Colonic mucosa (tissue), 4 donors: ENCODE measurements at regions not wholly inside any gene's neighbourhood (a gene's known extent, or its start where the extent isn't known, plus 50 kb on each side); places are given as distances from the start of the nearest gene placed in this dataset.

Experiments
- DNase-seq: peaks from one replicate; pipeline ENCODE4 v3.0.0-alpha.2; 2020
- H3K27ac ChIP-seq: fragments of 200-600 bp; one replicate; pipeline ENCODE4 v1.8.0; 2021
- H3K27me3 ChIP-seq: fragments of 200-600 bp; one replicate; pipeline ENCODE4 v1.8.0; 2021
- H3K36me3 ChIP-seq: fragments of 200-600 bp; one replicate; pipeline ENCODE4 v1.8.0; 2021
- H3K4me1 ChIP-seq: fragments of 200-600 bp; one replicate; pipeline ENCODE4 v1.8.0; 2021; ENCODE audit warnings: mild to moderate bottlenecking
- H3K4me3 ChIP-seq: fragments of 200-600 bp; one replicate; pipeline ENCODE4 v1.8.0; 2021
- H3K9ac ChIP-seq, 2 donors: one replicate each; pipeline ENCODE4 v1.7.0; 2013; ENCODE audit warnings: control low read depth in 2 of 2, low read depth in 2 of 2, low read length in 2 of 2
- H3K9me3 ChIP-seq: fragments of 200-600 bp; one replicate; pipeline ENCODE4 v1.8.0; 2021
- intact Hi-C: fragments of 100-400 bp; cut with DNase I; formaldehyde crosslinking; loops from one replicate; pipeline ENCODE4 v1.14.1; 2022
- TF ChIP-seq, protein P1 (sequence below): fragments of 200-600 bp; IDR thresholded peaks from one replicate; pipeline ENCODE4 v1.8.0; 2022; ENCODE audit warnings: antibody characterized with exemption, mild to moderate bottlenecking
- donor health status: healthy.
- donor health status: DM: no; HTN: no; CAD: no.
- donor health status: DM: no; HTN: no; CAD: no.

DNA sequence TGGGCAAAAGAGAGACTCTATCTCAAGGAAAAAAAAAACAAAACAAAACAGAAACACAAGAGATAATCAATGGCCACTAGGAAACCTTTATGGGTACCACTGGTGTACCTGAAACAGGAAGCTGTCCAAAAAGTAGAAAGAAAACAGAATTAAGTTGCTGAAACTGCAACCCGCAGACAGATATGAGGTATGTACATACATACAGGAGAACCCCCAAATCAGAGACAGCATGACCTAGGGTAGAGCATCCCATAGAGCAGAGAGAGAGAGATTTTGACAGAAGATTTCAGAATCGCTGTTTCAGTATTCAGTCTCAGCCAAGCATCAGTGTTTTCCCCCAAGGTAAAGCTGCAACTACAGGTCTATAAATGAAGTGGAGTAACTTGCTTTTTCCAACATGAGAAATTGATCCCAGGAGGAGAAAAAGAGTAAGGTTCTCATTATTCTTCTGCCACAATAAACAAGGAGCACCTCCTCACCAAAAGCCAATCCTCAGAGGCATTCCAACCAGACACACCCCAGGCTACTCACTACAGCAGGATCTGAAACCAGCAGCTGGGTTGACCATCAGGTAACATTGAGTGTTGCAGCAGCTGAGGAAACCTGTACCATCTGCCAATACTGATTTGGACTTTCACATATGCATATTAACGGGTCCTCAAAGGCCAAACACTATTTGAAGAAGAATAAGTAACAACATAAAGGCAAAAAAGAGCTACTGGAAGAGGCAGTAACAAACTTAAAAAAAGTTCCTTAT lies 630.0 kb downstream of the TAF11L14 start:
- Histone ChIP-seq H3K27me3 (no peaks in the 10 kb centered on the region), H3K9ac (no peak overlapping the region), H3K27ac (no peak overlapping the region), H3K36me3 (no peaks in the 10 kb centered on the region), H3K4me3 (no peak overlapping the region), H3K9me3 (no peaks in the 10 kb centered on the region), H3K4me1 (no peaks in the 10 kb centered on the region)
- intact Hi-C loops, result no loop called here
- TF ChIP-seq, protein P1, sequence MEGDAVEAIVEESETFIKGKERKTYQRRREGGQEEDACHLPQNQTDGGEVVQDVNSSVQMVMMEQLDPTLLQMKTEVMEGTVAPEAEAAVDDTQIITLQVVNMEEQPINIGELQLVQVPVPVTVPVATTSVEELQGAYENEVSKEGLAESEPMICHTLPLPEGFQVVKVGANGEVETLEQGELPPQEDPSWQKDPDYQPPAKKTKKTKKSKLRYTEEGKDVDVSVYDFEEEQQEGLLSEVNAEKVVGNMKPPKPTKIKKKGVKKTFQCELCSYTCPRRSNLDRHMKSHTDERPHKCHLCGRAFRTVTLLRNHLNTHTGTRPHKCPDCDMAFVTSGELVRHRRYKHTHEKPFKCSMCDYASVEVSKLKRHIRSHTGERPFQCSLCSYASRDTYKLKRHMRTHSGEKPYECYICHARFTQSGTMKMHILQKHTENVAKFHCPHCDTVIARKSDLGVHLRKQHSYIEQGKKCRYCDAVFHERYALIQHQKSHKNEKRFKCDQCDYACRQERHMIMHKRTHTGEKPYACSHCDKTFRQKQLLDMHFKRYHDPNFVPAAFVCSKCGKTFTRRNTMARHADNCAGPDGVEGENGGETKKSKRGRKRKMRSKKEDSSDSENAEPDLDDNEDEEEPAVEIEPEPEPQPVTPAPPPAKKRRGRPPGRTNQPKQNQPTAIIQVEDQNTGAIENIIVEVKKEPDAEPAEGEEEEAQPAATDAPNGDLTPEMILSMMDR, result no peak
- DNase-seq, result no peak

DNA sequence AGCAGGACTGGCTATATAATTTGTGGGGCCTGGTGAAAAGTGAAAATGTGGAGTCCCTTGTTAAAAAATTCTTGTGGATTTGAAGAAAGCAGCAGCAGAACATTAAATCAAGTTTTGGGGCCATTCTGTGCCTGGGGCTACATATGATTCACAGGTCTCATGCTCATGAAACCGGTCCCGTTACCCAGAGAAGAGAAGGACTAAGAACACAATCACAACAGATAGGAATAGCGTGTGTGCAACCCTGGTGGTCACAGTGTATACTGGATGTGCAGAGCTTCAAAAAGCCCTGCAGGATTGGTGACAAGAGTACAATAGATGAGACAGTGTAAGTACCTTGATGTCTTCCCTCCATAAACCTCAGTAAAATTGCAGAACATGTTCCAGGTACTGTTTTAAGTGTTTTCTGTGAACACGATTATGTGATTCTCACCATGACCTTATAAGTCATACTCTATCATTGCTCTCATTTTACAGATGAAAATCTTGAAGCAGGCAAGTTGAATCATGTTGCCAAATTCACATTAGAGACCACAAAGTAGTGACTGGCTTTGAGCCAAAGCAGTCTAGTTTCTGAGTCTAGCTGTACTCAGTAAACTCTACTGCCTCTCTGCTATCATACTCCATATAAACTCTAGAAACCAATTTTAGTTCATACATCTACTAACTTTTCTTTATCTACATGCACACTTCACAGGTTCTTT lies 636.5 kb downstream of the TAF11L14 start:
- Histone ChIP-seq H3K27me3 (no peaks in the 10 kb centered on the region), H3K4me1 (no peaks in the 10 kb centered on the region), H3K9me3 (no peaks in the 10 kb centered on the region), H3K9ac (no peak overlapping the region), H3K27ac (no peak overlapping the region), H3K36me3 (no peaks in the 10 kb centered on the region), H3K4me3 (no peak overlapping the region)
- DNase-seq, result no peak
- TF ChIP-seq, protein P1, result no peak
- intact Hi-C loops, result no loop called here

DNA sequence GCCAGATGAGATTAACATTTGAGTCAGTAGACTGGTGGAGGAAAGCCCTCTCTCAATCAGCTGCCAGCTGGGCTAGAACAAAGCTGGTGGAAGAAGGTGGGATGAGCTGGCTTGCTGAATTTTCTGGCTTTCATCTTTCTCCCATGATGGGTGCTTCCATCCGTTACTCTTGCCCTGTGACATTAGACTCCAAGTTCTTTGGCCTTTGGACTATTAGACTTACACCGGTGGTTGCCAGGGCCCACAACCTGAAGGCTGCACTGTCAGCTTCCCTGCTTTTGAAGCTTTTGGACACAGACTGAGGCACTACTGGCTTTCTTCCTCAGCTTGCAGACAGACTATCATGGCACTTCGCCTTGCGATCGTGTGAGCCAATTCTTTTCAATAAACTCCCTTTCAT lies 642.7 kb downstream of the TAF11L14 start:
- intact Hi-C loops, result no loop called here
- Histone ChIP-seq H3K36me3 (no peaks in the 10 kb centered on the region), H3K9me3 (no peaks in the 10 kb centered on the region), H3K9ac (no peak overlapping the region), H3K4me1 (no peaks in the 10 kb centered on the region), H3K27ac (no peak overlapping the region), H3K27me3 (no peaks in the 10 kb centered on the region), H3K4me3 (no peak overlapping the region)
- no peak for DNase-seq
- TF ChIP-seq, protein P1, result no peak

DNA sequence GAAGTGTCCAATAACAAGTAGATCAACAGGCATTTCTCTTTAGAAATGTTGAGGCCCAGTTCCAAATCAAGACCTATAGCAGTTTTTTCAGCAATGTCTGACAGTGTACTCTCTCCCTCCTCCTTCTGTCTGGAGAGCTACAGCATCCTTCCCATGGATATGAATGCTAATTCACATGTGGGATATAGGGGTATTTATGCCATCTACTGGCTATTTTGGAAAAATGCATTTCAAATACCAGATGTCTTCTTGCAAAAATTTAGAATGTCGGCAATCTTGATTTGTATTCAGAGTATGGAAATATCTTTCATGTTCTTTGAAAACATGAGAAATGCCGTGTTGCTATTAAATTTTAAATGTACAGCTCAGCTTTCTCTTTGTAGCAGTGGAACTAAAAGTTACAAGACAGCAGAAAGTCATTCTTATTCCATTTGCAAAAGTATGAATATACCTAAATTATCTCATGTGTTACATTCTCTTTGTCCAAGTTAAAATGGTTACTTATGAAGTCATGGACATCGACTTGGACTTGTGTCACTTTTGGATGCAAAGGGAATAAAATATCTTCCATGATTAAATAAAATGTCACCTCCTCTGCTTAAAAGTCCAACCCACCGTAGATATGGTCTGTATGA lies 647.8 kb downstream of the TAF11L14 start:
- Histone ChIP-seq H3K27me3 (no peaks in the 10 kb centered on the region), H3K9ac (no peak overlapping the region), H3K27ac (no peak overlapping the region), H3K36me3 (no peaks in the 10 kb centered on the region), H3K9me3 (no peaks in the 10 kb centered on the region), H3K4me3 (no peak overlapping the region), H3K4me1 (no peaks in the 10 kb centered on the region)
- intact Hi-C loops, result loop anchor here (5.0 kb wide), 1 partner anchor 1065 kb away; the partner anchor contains the start of gene BASP1
- TF ChIP-seq, protein P1, result no peak
- DNase-seq, result no peak

DNA sequence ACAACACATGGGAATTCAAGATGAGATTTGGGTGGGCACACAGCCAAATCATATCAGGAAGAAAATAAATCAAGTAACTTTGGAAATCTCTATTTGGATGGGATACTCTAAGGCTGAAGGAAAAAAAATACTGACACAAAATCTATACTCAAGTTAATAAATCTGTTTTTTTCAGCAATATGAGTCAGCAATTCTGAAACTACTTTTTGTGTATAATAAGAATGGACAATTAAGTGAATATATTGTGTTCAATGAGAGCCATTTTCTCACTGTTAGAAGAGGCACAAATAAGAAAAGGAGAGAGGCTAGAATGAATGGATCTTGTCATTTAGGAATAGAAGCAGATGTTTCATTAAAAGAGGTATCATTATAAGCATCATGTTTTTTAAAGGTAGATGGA lies 651.0 kb downstream of the TAF11L14 start:
- H3K36me3 ChIP-seq, result no peaks in the 10 kb centered on the region
- intact Hi-C loops, result no loop called here
- no peak overlapping the region for H3K4me3 ChIP-seq
- H3K9ac ChIP-seq, result no peak overlapping the region
- no peak overlapping the region for H3K27ac ChIP-seq
- TF ChIP-seq, protein P1, result no peak
- H3K9me3 ChIP-seq, result no peaks in the 10 kb centered on the region
- H3K4me1 ChIP-seq, result no peaks in the 10 kb centered on the region
- no peak for DNase-seq
- no peaks in the 10 kb centered on the region for H3K27me3 ChIP-seq
